ENCODE measurements at regions not wholly inside any gene's neighbourhood (a gene's known extent, or its start where the extent isn't known, plus 50 kb on each side); places are given as distances from the start of the nearest gene placed in this dataset.

DNA sequence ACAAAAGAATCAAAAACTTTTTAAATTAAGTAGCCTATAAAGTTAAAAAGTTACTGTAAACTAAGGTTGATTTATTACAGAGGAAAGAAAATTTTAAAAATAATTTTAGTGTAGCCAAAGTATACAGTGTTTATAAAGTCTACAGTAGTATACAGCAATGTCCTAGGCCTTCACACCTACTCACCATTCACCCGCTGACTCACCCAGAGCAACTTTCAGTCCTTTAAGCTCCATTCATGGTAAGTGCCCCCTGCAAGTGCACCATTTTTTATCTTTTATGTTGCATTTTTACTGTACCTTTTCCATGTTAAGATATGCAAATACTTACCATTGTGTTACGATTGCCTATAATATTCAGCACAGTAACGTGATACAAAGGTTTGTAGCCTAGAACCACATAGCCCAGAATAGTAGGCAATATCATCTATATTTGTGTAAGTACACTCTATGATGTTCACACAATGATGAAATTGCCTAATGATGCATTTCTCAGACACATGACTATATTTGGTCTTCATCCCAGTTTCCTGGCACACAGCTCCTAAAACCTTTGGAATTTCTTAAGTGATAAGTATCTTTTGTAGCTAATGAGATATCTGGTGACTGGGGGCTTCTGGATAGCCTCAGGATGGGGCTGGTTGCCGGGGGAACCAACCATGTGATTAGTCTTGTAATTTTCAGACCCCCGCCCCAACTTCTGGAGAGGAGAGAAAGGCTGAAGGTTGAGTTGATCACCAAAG, 111.0 kb downstream of the MRPL14 start:
- no peak for DNase-seq (ENCODE audit: low read depth in 2 of 2)

DNA sequence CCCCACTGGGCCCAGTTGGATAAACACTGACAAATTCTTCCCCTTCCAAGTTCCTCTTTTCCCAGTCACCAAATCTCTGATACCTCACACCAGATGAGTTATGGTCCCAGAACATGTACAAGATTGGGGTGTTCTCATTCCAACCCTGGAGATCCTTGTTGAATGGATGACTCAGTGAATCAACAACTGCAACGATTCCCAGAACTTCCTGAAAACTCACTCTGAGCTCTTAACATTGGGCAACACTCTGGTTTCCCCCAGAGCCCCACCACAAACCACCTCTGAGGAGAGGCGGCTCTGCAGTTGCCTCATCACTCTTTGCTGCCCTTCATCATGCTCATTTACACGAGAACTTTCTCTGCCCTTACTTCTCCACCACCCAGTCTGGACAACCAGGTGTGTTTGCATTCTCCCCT, 115.2 kb downstream of the MRPL14 start:
- peak in 1 of 2 donors; percentile 77 for DNase-seq (ENCODE audit: low read depth in 2 of 2)

DNA sequence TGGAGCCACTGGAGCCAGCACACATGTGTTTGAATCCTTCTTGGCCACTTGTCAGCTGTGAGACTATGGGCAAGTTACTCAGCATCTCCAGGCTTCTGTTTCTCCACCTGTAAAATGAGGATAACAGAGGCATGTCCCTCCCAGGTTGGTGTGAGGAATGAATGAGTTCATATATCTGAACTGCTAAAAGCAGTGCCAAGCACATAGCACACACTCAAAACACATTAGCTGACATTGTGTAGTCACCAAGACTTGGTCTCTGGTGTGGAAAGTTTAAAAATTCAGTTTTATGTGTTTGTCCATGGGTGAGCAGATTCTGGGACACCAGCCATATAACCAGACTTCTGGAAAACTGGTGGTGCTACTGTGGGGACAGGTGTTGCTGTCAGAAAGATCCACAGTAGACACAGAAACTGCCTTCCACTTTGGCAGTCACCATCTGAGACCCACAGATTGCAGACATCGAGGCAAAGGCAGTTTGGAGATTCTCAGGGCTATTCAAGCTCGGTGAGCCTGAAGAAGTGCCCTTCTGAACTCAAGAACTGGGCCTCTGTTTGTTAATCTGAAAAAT, 115.8 kb downstream of the MRPL14 start:
- no peak for DNase-seq (ENCODE audit: low read depth in 2 of 2)

DNA sequence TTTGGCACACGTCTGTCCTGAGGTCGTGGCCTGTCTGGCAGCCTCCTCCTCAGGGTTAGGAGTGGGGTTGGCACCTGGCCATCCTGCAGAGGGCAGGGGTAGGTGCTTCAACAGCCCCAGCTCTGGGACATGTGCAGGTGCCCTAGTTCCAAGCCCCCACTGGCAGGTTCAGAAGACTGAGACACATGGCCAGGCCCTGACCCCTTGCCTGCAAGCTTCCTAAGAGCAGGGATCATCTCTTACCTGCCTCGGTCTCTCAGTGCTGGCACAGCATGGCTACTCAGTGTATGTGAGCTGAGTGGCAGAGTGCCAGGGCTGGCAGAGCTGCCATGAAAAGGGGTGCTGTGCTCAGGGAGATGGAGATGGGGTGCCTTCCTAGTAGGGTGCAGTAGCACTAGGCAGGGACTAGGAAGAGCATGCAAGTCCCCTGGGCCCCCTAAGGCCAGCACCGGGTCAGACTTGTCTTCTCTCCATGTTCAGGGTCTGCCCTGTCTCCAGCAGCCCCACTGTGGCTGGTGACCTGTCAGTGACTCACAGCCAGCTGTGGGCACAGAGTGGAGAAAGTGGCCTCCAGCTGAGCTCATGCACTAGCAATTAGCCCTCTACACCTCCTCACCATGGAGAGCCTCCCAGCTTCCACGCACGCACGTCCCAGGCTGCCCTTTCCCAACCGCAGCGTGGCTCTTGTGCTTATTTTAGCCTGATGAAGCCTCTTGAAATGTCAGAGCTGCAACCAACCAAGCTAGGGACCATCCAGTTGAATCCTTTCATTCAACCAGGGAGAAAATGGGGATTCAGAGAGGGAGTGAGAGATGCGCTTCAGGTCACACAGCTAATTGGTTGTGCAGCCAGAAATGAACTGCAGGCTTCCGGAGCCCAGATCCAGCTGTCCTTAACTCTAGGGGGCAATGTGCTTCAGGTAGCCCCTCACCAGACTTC, 116.6 kb downstream of the MRPL14 start:
- peak in 1 of 2 donors; percentile 79 for DNase-seq (ENCODE audit: low read depth in 2 of 2)

DNA sequence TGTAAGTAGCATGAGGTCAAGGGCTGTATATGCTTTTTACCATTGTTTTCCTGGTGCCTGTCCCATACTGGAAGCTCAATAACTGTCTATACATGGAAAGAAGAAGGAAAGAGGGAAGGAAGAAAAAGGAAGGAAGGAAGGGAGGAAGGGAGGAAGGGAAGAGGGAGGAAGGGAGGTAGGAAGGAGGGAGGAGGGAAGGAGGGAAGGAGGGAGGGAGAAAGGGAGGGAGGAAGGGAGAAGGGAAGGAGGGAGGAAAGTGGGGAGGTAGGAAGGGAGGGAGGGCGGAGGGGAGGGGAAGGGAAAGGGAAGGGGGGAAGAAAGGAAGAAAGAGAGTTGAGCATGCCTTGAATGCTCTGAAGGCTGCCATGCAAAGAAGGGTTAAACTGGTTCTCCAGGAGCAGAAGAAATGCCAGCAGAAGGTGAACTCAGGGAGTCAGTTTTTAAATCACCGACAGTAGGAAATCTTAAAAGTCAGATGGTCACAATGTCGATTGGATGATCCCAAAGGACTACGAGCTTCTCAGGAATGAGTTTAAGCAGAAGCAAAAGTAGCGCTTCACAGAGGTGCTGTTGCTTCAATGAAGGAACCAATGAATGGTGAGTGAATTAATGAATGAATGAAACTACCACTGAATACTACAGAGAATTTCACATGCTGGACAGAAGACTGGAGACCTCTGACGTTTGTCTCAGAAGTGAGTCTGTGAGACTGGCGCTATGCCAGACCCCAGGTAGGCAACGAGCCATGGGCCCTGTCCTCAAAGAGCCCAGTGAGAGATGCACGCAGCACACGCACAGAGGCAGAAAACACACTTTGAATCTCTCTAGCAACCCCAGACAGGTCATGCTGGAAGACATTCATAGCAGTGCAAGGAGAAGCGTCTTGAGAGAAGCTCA, 117.6 kb downstream of the MRPL14 start:
- DNase-seq (ENCODE audit: low read depth in 2 of 2), result no peak

DNA sequence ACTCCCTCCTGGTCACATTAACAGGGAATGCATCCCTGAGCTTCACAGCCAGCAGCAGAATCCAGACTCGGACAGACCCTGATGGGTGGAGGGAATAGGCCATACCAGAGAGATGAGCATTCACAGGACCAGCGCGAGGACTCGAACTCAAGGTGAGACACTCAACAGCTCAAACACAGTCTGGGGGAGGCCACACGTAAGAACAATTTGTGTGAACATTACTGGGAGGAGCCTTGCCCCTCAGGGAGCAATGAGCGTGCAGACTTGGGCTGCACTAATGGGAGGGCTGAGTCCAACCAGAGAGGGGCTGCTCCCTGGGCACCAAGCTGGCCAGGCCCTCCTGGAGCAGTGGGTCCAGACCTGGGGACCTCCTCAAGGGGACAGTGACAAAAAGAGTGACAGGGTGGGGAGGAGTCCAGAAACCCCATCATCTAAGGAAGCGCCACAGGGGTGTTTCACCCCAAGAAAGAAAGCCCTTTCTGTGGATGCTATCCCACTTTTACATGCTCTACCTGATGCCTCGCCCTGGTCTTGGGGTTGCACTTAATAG, 118.4 kb downstream of the MRPL14 start:
- DNase-seq (ENCODE audit: low read depth in 2 of 2), result no peak

DNA sequence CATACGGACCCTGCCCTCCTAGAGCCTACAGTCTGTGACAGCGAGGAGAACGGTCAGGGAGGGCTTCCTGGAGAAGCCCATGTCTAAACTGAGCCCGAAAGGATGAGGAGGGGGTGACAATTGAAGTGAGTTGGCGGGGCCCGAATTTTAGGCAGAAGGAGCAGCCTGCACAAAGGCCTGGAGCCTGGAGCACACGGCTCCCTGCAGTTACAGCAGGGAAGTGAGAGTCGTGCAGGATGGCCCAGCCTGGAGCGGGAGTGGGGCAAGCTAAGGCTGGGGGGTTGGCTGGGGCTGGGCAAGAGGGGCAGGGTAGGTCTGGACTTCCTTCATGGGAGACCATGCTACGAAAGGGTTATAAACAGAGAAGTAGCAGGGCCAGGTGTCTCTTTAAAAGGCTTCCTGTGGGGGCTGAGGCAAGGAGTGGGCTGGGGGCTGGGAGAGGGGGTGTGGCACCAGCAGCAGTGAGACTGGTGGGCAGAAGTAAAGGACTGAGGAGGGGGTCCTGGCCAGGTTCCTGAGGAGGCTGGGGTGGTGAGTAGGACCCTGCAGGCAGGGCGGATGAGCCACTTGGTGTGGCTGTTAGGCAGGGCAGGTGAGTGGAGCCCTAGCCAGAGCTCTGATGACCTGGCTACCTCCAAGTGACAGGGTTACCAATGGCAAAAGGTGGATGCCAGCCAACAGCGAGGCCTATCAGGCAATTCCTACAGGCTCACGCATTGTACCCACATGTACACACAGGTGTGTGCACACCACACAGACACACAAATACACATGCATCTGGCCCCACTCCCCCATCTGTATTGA, 119.2 kb downstream of the MRPL14 start:
- no peak for DNase-seq (ENCODE audit: low read depth in 2 of 2)

DNA sequence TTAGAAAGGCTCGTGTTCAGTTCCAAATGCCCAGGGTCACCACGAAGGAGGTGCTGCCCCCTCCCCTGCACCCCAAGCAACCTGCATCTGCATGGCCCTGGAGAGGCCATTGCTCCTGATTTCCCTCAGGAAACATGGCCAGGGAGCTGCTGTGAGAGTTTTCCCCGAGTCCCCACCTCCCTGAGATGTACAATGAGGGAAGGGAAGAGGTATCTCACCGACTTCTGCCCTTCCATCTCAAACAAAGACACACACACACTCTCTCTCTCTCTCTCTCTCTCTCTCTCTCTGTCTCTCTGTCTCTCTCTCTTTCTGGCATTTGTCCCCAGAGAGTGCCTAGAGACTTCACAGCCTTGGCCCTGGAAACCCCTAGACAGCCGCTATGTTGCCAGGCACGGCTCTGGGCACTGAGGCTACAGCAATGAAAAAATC, 120.4 kb downstream of the MRPL14 start:
- DNase-seq (ENCODE audit: low read depth in 2 of 2), result no peak

DNA sequence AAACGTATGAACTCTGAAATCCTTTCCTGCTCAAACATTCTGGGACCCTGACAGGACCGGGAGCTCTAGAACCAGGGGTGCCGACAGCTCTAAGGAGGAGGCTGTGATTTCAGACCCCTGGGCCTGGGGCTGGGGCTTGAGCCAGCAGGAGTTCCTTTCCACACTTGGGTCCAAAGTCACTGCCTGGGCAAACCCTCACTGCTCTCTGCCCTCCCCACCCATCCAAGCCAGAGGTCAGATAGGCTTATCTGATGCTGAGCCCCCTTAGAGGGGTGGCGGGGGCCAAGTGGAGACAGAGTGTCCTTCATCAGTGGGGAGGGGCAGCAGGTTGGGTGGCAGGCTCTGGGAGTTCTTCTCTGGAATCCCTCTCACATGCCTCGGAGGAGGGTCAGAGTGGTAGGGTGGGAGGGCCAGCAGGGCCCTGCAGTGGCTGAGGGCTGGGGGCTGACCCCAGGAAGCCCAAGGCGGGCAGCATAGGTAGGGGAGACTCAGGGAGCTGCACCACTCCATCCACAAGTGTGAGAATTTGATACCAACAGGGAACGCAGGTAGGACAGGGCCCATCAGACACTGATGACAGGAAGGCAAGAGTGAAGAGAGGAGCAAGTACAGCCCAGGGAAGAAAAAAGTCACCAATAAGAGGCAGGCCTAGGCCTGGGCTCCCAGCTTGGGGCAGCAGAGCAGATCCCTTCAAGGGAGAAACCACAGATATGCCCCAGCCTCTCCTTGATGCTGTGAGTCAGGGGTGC, 121.0 kb downstream of the MRPL14 start:
- DNase-seq (ENCODE audit: low read depth in 2 of 2), result no peak

DNA sequence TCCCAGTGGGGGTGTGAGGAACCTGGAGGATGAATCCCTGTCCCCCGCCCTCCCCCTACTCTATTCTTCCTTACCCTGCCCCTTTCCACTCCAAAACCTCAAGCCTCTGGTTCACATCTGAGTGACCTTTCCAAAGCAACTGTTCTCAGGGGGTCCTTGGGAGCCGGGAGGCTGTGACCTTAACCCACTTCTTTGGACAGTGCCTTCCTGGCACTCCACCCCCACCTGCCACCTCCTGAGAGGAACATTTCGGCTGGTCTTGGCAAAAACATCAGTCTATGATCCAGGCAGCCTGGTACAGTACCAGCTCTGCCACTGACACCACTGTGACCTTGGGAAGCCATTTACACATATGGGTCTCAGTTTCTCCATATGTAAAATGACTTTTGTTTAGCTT, 121.7 kb downstream of the MRPL14 start:
- DNase-seq (ENCODE audit: low read depth in 2 of 2), result no peak

DNA sequence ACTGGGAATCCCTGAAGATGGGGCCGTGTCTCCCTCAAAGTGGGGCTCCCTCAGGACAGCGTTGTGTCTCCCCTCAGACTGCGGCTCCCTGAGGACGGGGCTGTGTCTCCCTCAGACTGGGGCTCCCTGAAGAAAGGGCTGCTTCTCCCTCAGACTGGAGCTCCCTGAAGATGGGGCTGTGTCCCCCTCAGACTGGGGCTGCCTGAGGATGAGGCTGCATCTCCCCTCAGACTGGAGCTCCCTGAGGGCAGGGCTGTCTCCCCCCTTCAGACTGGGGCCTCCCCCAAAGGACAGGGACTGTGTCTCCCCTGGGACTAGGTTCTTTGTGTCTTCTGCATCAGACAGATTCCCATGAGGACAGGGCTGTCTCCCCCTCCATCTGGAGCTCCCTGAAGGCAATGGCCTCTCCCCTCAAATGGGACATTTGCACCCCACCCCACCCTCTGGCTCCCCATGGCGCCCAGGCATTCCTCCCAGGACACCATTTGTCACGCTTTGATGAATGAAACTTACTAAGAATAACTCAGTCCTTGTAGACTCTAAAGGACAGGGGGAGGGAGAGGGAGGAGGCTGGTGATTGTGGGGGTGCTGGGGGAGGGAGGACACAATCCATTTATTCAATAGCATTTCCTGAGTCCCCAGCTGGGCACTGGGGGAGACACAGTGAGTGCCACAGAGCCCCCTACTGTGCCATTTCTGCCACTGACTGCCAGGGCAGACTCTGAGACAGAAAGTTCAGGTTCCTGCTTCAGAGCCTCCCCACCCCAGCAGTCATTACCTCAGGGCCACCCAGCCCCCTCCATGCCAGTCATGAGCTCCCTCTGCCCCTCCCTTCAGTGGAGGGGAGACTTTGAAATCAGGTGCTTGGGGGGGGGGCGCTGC, 122.4 kb downstream of the MRPL14 start:
- DNase-seq (ENCODE audit: low read depth in 2 of 2), result no peak

DNA sequence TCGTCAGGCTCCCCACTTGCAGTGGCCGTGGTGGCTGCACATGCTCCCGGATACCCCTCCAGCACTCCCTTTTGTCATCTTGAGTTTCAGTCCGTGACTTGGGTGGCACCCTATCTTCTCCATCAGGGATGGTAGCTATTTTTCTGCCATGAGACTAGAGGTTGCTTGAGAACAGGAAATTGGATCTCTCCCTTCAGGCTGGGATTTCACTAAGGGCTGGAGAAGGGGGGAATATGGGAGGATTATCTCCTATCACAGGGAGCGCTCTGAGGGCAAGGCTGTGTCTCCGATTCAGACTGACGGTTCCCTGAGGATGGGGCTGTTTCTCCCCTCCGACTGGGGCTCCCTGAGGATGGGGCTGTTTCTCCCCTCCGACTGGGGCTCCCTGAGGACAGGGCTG, 123.1 kb downstream of the MRPL14 start:
- no peak for DNase-seq (ENCODE audit: low read depth in 2 of 2)

DNA sequence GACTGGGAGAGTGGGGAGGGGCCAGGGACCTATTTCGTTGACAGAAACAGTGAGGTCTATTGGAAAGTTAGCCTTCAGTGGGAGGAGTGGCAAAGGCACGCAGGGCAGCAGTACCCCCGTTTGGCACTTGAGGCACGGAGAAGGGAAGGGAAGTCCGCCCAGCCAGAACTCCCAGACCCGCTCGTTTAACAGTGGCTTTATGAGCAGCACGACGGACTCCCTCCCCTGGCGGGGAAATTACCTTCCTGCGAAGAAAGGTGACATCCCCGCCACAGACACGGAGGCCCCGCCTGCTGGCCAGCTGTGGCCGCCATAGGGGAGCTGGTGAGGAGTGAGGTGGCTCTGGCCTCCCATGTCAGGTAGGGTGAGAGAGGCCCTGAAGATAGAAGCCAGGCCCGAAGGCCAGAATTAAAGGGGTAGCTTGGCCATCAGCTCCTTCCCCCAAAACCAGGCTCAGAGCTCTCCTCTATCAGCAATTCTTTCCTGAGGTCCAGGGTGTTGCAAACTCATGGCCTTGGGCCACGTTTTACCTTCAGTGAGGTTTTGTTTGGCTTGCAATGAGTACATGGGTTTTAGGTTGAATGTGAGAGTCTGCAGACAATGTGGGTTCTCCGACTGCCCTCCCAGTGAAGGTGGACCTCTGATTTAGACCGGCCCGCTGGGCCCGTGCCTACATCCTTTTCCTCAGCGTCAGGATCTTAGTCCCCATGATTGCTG, 123.7 kb downstream of the MRPL14 start:
- DNase-seq (ENCODE audit: low read depth in 2 of 2), result no peak

DNA sequence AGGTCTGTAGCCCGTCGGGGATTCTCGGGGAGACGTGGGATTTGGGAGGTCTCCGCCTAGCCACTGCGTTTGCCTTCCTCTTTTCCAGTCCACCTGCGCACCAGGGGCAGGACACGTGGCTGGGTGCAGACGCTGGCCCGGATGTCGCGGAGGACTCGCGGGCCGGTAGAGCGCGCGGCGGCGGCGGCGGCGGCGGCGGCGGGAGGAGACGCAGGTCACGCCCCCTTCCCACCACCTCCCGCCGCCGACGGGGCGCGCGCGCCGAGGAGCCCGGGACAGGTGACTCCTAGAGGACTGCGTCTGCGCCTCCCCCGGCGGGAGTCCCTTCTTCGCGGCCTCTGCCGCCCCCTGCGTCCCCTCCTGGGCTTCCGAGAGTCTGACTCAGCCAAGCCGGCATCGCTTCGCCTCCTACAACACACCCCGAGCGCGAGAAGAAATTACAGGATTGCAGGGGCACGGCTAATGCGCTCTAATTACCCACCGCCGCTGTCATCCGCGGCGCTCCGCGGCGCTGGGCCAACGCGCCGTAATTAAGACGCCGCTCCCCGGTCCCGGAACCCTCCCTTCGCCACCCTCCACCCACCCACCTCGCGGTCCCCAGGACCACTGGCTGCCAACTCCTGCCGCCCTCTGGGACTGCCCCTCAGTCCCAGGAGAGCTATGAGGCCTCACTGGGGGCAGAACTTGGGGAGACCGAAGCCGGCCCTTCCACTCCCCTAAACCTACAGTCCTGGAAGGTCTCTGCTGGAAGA, 124.5 kb downstream of the MRPL14 start:
- DNase-seq (ENCODE audit: low read depth in 2 of 2), result peak in 1 of 2 donors; percentile 47

DNA sequence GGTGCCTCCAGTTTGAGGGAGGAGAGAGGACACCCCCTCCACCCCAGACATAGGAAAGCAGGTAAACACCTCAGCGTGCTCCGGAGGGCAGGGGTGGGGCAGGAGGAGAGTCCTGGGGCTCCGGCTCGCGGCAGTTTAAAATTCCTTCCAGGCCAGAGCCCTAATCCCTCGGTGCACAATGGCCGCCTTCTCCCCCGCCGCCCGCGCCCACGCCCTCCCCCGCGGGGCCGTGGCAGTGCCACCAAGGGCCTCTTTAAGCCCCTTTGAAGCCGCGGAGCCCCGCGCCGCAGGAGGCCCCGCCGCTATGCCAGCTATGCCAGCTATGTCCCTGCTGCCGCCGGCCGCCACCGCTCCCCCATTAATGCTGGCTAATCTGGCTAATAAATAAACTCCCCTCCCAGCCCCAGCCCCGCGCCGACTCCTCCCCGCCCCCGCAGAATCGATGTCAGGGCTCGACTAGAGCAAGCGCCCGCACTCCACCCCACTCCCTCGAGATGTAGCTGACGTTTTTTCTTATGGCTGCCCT, 125.1 kb downstream of the MRPL14 start:
- DNase-seq (ENCODE audit: low read depth in 2 of 2), result no peak

DNA sequence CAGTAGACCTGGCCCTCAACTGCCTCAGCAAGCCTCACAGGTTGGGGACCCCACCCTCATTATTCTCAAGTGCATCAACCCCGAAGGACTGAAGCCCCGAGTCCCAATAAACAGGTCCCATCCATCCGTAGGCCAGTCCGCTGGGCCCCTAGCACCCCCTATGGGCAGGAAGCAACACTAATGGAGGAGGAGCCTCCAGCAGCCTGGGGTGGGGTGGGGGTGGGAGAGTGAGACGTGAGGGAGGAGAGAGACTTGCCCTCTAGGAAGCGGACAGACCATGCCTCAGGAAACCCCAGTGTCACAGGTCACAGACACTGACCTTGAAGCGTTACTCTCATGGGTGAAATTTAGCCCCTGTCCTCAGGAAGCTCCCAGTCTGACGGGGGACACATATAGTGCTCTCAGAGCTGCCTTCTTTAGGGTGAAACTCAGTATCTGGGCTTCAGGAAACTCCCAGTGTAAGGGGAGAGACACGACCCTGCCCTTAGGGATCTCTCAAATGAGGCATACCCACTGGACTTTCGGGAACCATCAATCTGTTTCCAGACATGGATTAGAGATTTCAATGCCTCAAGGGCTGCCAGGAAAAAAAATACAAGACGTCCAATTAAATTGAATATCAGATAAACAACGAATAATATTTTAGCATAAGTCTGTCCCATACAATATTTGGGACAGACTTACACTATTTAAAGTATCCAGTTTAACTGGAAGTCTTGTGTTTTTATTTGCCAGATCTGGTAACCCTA, 125.8 kb downstream of the MRPL14 start:
- peak; percentile 14 to 45 for DNase-seq (ENCODE audit: low read depth in 2 of 2)

All from lung microvascular endothelial cell (primary cell).